GM12878 (cell line): ENCODE measurements at regions not wholly inside any gene's neighbourhood (a gene's known extent, or its start where the extent isn't known, plus 50 kb on each side); places are given as distances from the start of the nearest gene placed in this dataset.

Experiments
- ASH2L ChIP-seq: fragments of 300-600, 200-600 bp; sonication (generic); IDR thresholded peaks from 2 replicates; pipeline ENCODE4 v1.6.1; 2017; ENCODE audit warnings: low read depth, mild to moderate bottlenecking, borderline replicate concordance
- CBFB ChIP-seq: IDR thresholded peaks from 2 replicates; pipeline ENCODE4 v1.6.1; 2016; ENCODE audit warnings: antibody characterized with exemption, low read depth
- E2F8 ChIP-seq: fragments of 450-650 bp; IDR thresholded peaks from 2 replicates; pipeline ENCODE4 v1.6.1; 2018; ENCODE audit warnings: mild to moderate bottlenecking, low read depth, moderate library complexity; ENCODE audit not compliant: partially characterized antibody
- E4F1 ChIP-seq: fragments of 450-650 bp; IDR thresholded peaks from 2 replicates; pipeline ENCODE4 v1.6.1; 2018; ENCODE audit warnings: borderline replicate concordance, mild to moderate bottlenecking; ENCODE audit not compliant: partially characterized antibody
- EGR1 ChIP-seq, 2 experiments: IDR thresholded peaks; 1 replicate in 1 of 2; 2 replicates in 1 of 2; pipeline ENCODE4 v1.6.1; 2011 to 2012; ENCODE audit warnings: low read depth in 2 of 2, low read length in 2 of 2, borderline replicate concordance in 1 of 2, mild to moderate bottlenecking in 1 of 2, moderate library complexity in 1 of 2
- GABPA ChIP-seq: IDR thresholded peaks from 2 replicates; pipeline ENCODE4 v1.6.1; 2014; ENCODE audit warnings: antibody characterized with exemption, low read depth, mild to moderate bottlenecking, inconsistent platforms
- HDGF ChIP-seq: fragments of 450-650 bp; IDR thresholded peaks from 2 replicates; pipeline ENCODE4 v1.6.1; 2016; ENCODE audit warnings: antibody characterized with exemption
- JUNB ChIP-seq: IDR thresholded peaks from 2 replicates; pipeline ENCODE4 v1.6.1; 2016; ENCODE audit warnings: antibody characterized with exemption, mild to moderate bottlenecking
- LARP7 ChIP-seq: fragments of 450-650 bp; IDR thresholded peaks from 2 replicates; pipeline ENCODE4 v1.6.1; 2017; ENCODE audit warnings: mild to moderate bottlenecking
- MTA2 ChIP-seq: fragments of 450-650 bp; IDR thresholded peaks from 2 replicates; pipeline ENCODE4 v1.6.1; 2016; ENCODE audit warnings: low read depth, mild to moderate bottlenecking, moderate library complexity
- NR2C2 ChIP-seq: IDR thresholded peaks from 2 replicates; pipeline ENCODE4 v1.6.1; 2011; ENCODE audit warnings: borderline replicate concordance, low read depth; ENCODE audit not compliant: control insufficient read depth, insufficient read length
- SREBF2 ChIP-seq: IDR thresholded peaks from 2 replicates; pipeline ENCODE4 v1.6.1; 2012; ENCODE audit warnings: mild to moderate bottlenecking, low read length
- SUPT20H ChIP-seq: IDR thresholded peaks from 2 replicates; pipeline ENCODE4 v1.6.1; 2011; ENCODE audit warnings: low read depth, mild to moderate bottlenecking, low read length, moderate library complexity, borderline replicate concordance; ENCODE audit not compliant: control insufficient read depth
- WRNIP1 ChIP-seq: IDR thresholded peaks from 2 replicates; pipeline ENCODE4 v1.6.1; 2011; ENCODE audit warnings: low read depth, low read length, improper control_type of control experiment, borderline replicate concordance
- YBX1 ChIP-seq: fragments of 450-650 bp; IDR thresholded peaks from 2 replicates; pipeline ENCODE4 v1.6.1; 2016; ENCODE audit warnings: antibody characterized with exemption
- ZNF592 ChIP-seq: fragments of 450-650 bp; IDR thresholded peaks from 2 replicates; pipeline ENCODE4 v1.6.1; 2017; ENCODE audit warnings: mild to moderate bottlenecking, moderate library complexity
- TF ChIP-seq, protein P1 (sequence below): IDR thresholded peaks from 2 replicates; pipeline ENCODE4 v1.6.1; 2012; ENCODE audit warnings: improper control_type of control experiment, low read depth, low read length; ENCODE audit not compliant: insufficient replicate concordance

DNA sequence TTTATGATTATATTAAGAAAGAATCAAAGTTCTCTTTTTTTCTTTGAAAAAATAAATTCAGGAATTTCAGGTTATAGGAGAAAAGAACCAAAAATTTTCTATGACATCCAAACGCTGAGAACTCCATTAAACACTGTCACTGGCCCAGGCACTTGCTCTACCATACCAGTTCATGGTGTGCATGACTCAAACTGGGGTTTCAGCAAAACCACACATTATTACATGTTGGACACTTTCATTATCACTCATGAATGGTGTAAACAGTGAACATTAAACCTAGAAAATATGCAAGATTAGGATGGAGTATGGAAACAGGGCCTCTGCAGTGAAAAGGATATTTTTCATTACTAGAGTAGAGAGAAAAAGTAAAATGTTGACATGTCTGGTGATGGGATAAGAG lies 369.9 kb upstream of the FAM174A start (continued):
- TF ChIP-seq SUPT20H (no peak), E2F8 (no peak), CBFB (peak; percentile 80), NR2C2 (no peak), LARP7 (no peak), SREBF2 (no peak), EGR1 (IDR thresholded peaks at IDR 0.05; ENCODE audit: borderline replicate concordance in 1 of 2, low read depth in 2 of 2, low read length in 2 of 2) (no peak), HDGF (no peak), YBX1 (no peak), JUNB (peak; percentile 98), E4F1 (no peak), WRNIP1 (no peak), GABPA (peak; percentile 34; the same call in 1 of the 2 replicates), MTA2 (0 out of 2 replicates have a peak, but pooled peaks have one; percentile 14), ASH2L (no peak), ZNF592 (no peak)
- TF ChIP-seq, protein P1, sequence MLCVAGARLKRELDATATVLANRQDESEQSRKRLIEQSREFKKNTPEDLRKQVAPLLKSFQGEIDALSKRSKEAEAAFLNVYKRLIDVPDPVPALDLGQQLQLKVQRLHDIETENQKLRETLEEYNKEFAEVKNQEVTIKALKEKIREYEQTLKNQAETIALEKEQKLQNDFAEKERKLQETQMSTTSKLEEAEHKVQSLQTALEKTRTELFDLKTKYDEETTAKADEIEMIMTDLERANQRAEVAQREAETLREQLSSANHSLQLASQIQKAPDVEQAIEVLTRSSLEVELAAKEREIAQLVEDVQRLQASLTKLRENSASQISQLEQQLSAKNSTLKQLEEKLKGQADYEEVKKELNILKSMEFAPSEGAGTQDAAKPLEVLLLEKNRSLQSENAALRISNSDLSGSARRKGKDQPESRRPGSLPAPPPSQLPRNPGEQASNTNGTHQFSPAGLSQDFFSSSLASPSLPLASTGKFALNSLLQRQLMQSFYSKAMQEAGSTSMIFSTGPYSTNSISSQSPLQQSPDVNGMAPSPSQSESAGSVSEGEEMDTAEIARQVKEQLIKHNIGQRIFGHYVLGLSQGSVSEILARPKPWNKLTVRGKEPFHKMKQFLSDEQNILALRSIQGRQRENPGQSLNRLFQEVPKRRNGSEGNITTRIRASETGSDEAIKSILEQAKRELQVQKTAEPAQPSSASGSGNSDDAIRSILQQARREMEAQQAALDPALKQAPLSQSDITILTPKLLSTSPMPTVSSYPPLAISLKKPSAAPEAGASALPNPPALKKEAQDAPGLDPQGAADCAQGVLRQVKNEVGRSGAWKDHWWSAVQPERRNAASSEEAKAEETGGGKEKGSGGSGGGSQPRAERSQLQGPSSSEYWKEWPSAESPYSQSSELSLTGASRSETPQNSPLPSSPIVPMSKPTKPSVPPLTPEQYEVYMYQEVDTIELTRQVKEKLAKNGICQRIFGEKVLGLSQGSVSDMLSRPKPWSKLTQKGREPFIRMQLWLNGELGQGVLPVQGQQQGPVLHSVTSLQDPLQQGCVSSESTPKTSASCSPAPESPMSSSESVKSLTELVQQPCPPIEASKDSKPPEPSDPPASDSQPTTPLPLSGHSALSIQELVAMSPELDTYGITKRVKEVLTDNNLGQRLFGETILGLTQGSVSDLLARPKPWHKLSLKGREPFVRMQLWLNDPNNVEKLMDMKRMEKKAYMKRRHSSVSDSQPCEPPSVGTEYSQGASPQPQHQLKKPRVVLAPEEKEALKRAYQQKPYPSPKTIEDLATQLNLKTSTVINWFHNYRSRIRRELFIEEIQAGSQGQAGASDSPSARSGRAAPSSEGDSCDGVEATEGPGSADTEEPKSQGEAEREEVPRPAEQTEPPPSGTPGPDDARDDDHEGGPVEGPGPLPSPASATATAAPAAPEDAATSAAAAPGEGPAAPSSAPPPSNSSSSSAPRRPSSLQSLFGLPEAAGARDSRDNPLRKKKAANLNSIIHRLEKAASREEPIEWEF: no peak
